Ectodermal cell (in vitro differentiated cells): ENCODE measurements at regions not wholly inside any gene's neighbourhood (a gene's known extent, or its start where the extent isn't known, plus 50 kb on each side); places are given as distances from the start of the nearest gene placed in this dataset.
A peak's percentile ranks its signal among the peaks of the same experiment; 100 is the strongest.
"Not testable (repeated sequence)": the region's sequence is repeated elsewhere in the genome, so short reads cannot be mapped to it uniquely, and the experiment has no call there.

Experiments
- H3K27ac ChIP-seq: 2 replicates; pipeline ENCODE4 v1.7.0; 2013; ENCODE audit warnings: mild to moderate bottlenecking, low read depth, low read length; ENCODE audit not compliant: insufficient read depth, poor library complexity, severe bottlenecking
- H3K27me3 ChIP-seq: 2 replicates; pipeline ENCODE4 v1.7.0; 2013; ENCODE audit warnings: mild to moderate bottlenecking, low read length; ENCODE audit not compliant: insufficient read depth, control insufficient read depth, poor library complexity, severe bottlenecking
- H3K36me3 ChIP-seq: one replicate; pipeline ENCODE4 v1.7.0; 2013; ENCODE audit warnings: low read length; ENCODE audit not compliant: control insufficient read depth, insufficient read depth
- H3K4me1 ChIP-seq: one replicate; pipeline ENCODE4 v1.7.0; 2013; ENCODE audit warnings: low read length; ENCODE audit not compliant: control insufficient read depth, insufficient read depth
- H3K4me3 ChIP-seq: 2 replicates; pipeline ENCODE4 v1.7.0; 2013; ENCODE audit warnings: low read depth, low read length, control low read depth; ENCODE audit not compliant: insufficient read depth
- H3K9me3 ChIP-seq: 2 replicates; pipeline ENCODE4 v1.7.0; 2013; ENCODE audit warnings: mild to moderate bottlenecking, low read length, moderate library complexity; ENCODE audit not compliant: control insufficient read depth
- WGBS, 2 experiments: methylation state at CpG; one replicate each; pipeline ENCODE4 v1.1.7; 2013; ENCODE audit warnings: missing lambda C conversion rate in 2 of 2; 5-methylcytosine and 5-hydroxymethylcytosine counted together

GRCh38 chr1:47688461-47689296, 250.8 kb downstream of the FOXD2 start:
- peaks cover 28% of the 10 kb centered on the region for H3K27me3 ChIP-seq
- WGBS, 2 experiments, result 75 to 76% methylated on average over 19 of the region's 19 CpGs
- peaks cover 55% of the 10 kb centered on the region for H3K4me1 ChIP-seq
- H3K9me3 ChIP-seq, result no peaks in the 10 kb centered on the region
- no peak overlapping the region for H3K27ac ChIP-seq
- no peaks in the 10 kb centered on the region for H3K36me3 ChIP-seq
- H3K4me3 ChIP-seq, result no peak overlapping the region

- 92 to 94% methylated on average over 11 of the region's 11 CpGs for WGBS, 2 experiments
- H3K4me1 ChIP-seq, result peaks cover 57% of the 10 kb centered on the region
- peaks cover 28% of the 10 kb centered on the region for H3K27me3 ChIP-seq
These were observed 252.1 kb downstream of the FOXD2 start for GRCh38 chr1:47689894-47690293.

GRCh38 chr1:47690341-47691250, 252.8 kb downstream of the FOXD2 start:
- Histone ChIP-seq H3K27ac (no peak overlapping the region), H3K4me1 (peaks cover 50% of the 10 kb centered on the region), H3K27me3 (peaks cover 28% of the 10 kb centered on the region), H3K9me3 (no peaks in the 10 kb centered on the region), H3K36me3 (no peaks in the 10 kb centered on the region), H3K4me3 (no peak overlapping the region)
- WGBS, 2 experiments, result 91 to 94% methylated on average over 14 of the region's 15 CpGs

More at GRCh38 chr1:47689894-47690293, 252.1 kb downstream of the FOXD2 start:
- no peaks in the 10 kb centered on the region for H3K9me3 ChIP-seq
- H3K27ac ChIP-seq, result no peak overlapping the region
- H3K36me3 ChIP-seq, result no peaks in the 10 kb centered on the region
- H3K4me3 ChIP-seq, result no peak overlapping the region

GRCh38 chr1:47691293-47691692, 253.4 kb downstream of the FOXD2 start:
- H3K27ac ChIP-seq, H3K4me3 ChIP-seq, H3K9me3 ChIP-seq, H3K36me3 ChIP-seq: not testable (repeated sequence)
- Histone ChIP-seq H3K4me1 (peaks cover 44% of the 10 kb centered on the region), H3K27me3 (peaks cover 27% of the 10 kb centered on the region)
- 94 to 97% methylated on average over 1 to 4 of the region's 4 CpGs for WGBS, 2 experiments

GRCh38 chr1:47692196-47692595, 254.4 kb downstream of the FOXD2 start:
- Histone ChIP-seq H3K9me3 (no peaks in the 10 kb centered on the region), H3K4me1 (peaks cover 44% of the 10 kb centered on the region), H3K4me3 (no peak overlapping the region), H3K36me3 (no peaks in the 10 kb centered on the region), H3K27me3 (peaks cover 18% of the 10 kb centered on the region), H3K27ac (no peak overlapping the region)
- 94 to 96% methylated on average over 7 of the region's 7 CpGs for WGBS, 2 experiments

- Histone ChIP-seq H3K36me3 (no peaks in the 10 kb centered on the region), H3K4me3 (no peak overlapping the region), H3K9me3 (no peaks in the 10 kb centered on the region), H3K27me3 (peaks cover 10% of the 10 kb centered on the region), H3K27ac (no peak overlapping the region), H3K4me1 (peaks cover 34% of the 10 kb centered on the region)
- WGBS, 2 experiments, result 48 to 58% methylated on average over 8 of the region's 8 CpGs
These were observed 255.3 kb downstream of the FOXD2 start for GRCh38 chr1:47693115-47693514.

GRCh38 chr1:47694011-47694890, 256.4 kb downstream of the FOXD2 start:
- Histone ChIP-seq H3K9me3 (no peaks in the 10 kb centered on the region), H3K27me3 (peaks cover 3% of the 10 kb centered on the region), H3K4me3 (no peak overlapping the region), H3K36me3 (no peaks in the 10 kb centered on the region), H3K4me1 (peaks cover 24% of the 10 kb centered on the region), H3K27ac (no peak overlapping the region)
- WGBS, 2 experiments, result 92 to 95% methylated on average over 14 of the region's 14 CpGs

- no peak overlapping the region for H3K4me3 ChIP-seq
- H3K36me3 ChIP-seq, result no peaks in the 10 kb centered on the region
- no peaks in the 10 kb centered on the region for H3K9me3 ChIP-seq
- no peaks in the 10 kb centered on the region for H3K27me3 ChIP-seq
- WGBS, 2 experiments, result 72 to 82% methylated on average over 1 of the region's 1 CpG
- peaks cover 18% of the 10 kb centered on the region for H3K4me1 ChIP-seq
- H3K27ac ChIP-seq, result peak overlapping the region; percentile 26
These were observed 258.5 kb downstream of the FOXD2 start for GRCh38 chr1:47696404-47696736.

- WGBS, 2 experiments, result 69 to 71% methylated on average over 6 of the region's 6 CpGs
- Histone ChIP-seq H3K36me3 (no peaks in the 10 kb centered on the region), H3K27ac (peak overlapping the region; percentile 26), H3K4me3 (no peak overlapping the region), H3K4me1 (peaks cover 18% of the 10 kb centered on the region), H3K9me3 (no peaks in the 10 kb centered on the region), H3K27me3 (no peaks in the 10 kb centered on the region)
These were observed 259.0 kb downstream of the FOXD2 start for GRCh38 chr1:47696737-47697441.
